ENCODE measurements at regions not wholly inside any gene's neighbourhood (a gene's known extent, or its start where the extent isn't known, plus 50 kb on each side); places are given as distances from the start of the nearest gene placed in this dataset.

- no peak for TF ChIP-seq EZH2 (IDR thresholded peaks at IDR 0.05; ENCODE audit: borderline replicate concordance, low read length)
- TF ChIP-seq CTCF (IDR thresholded peaks at IDR 0.05; ENCODE audit: low read length): peak; percentile 70
- H3F3A ChIP-seq (ENCODE audit: insufficient read depth, low read length): no peaks in the 10 kb centered on the region
- no peaks in the 10 kb centered on the region for H3K36me3 ChIP-seq (ENCODE audit: insufficient read depth, low read length)
- no peak overlapping the region for H2AFZ ChIP-seq (ENCODE audit: low read length)
- no peaks in the 10 kb centered on the region for H3K4me1 ChIP-seq (ENCODE audit: insufficient read depth, low read length, severe bottlenecking)
- H3K27me3 ChIP-seq (ENCODE audit: insufficient read depth, low read length): no peaks in the 10 kb centered on the region
- no peak overlapping the region for H3K4me3 ChIP-seq (ENCODE audit: low read depth, low read length, poor library complexity, severe bottlenecking)
- H3K9me3 ChIP-seq (ENCODE audit: low read length): no peaks in the 10 kb centered on the region
- no peak overlapping the region for H3K27ac ChIP-seq (ENCODE audit: low read depth, low read length, poor library complexity, severe bottlenecking)
- H3K9ac ChIP-seq (ENCODE audit: low read length): no peak overlapping the region
- no peaks in the 10 kb centered on the region for H4K20me1 ChIP-seq (ENCODE audit: insufficient read depth, low read length)
- H3K4me2 ChIP-seq (ENCODE audit: low read length): no peak overlapping the region
- H3K9me2 ChIP-seq (ENCODE audit: low read depth, low read length): no peaks in the 10 kb centered on the region
- H3K79me2 ChIP-seq (ENCODE audit: insufficient read depth, low read length): no peaks in the 10 kb centered on the region
Observed at GRCh38 chr5:103829585-103829984, 267.0 kb upstream of the NUDT12 start.

DNA sequence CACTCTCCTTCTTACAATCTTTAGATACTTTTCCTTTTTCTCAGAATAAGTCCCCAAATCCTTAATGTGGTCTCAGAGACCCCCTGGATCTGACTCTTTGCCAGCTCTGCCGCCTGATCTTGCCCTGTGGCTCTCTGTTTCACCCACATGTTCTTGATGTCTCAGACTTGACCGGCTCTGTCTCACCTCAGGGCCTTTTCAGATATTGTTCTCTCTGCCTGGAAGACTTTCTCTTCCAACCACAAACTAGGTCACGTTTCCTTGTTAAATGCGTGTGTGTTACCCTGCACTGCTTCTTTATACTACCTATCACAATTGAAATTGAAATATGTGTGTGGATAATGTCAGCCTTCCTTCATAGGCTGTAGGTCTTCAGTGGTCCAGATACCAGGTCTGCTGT, 265.4 kb upstream of the NUDT12 start:
- Histone ChIP-seq H3K9me2 (ENCODE audit: low read depth, low read length) (no peaks in the 10 kb centered on the region), H3K27ac (ENCODE audit: low read depth, low read length, poor library complexity, severe bottlenecking) (no peak overlapping the region), H4K20me1 (ENCODE audit: insufficient read depth, low read length) (no peaks in the 10 kb centered on the region), H3F3A (ENCODE audit: insufficient read depth, low read length) (no peaks in the 10 kb centered on the region), H3K79me2 (ENCODE audit: insufficient read depth, low read length) (no peaks in the 10 kb centered on the region), H3K36me3 (ENCODE audit: insufficient read depth, low read length) (no peaks in the 10 kb centered on the region), H3K9ac (ENCODE audit: low read length) (no peak overlapping the region), H3K4me1 (ENCODE audit: insufficient read depth, low read length, severe bottlenecking) (no peaks in the 10 kb centered on the region), H2AFZ (ENCODE audit: low read length) (no peak overlapping the region), H3K27me3 (ENCODE audit: insufficient read depth, low read length) (no peaks in the 10 kb centered on the region), H3K4me2 (ENCODE audit: low read length) (no peak overlapping the region), H3K4me3 (ENCODE audit: low read depth, low read length, poor library complexity, severe bottlenecking) (no peak overlapping the region), H3K9me3 (ENCODE audit: low read length) (no peaks in the 10 kb centered on the region)
- TF ChIP-seq EZH2 (IDR thresholded peaks at IDR 0.05; ENCODE audit: borderline replicate concordance, low read length) (no peak), CTCF (IDR thresholded peaks at IDR 0.05; ENCODE audit: low read length) (no peak)

- Histone ChIP-seq H3K27me3 (ENCODE audit: insufficient read depth, low read length) (no peaks in the 10 kb centered on the region), H3F3A (ENCODE audit: insufficient read depth, low read length) (no peaks in the 10 kb centered on the region), H3K36me3 (ENCODE audit: insufficient read depth, low read length) (no peaks in the 10 kb centered on the region), H3K4me2 (ENCODE audit: low read length) (no peak overlapping the region), H3K79me2 (ENCODE audit: insufficient read depth, low read length) (no peaks in the 10 kb centered on the region), H3K27ac (ENCODE audit: low read depth, low read length, poor library complexity, severe bottlenecking) (no peak overlapping the region), H3K9me3 (ENCODE audit: low read length) (no peaks in the 10 kb centered on the region), H3K4me1 (ENCODE audit: insufficient read depth, low read length, severe bottlenecking) (no peaks in the 10 kb centered on the region), H3K9me2 (ENCODE audit: low read depth, low read length) (no peaks in the 10 kb centered on the region), H3K4me3 (ENCODE audit: low read depth, low read length, poor library complexity, severe bottlenecking) (no peak overlapping the region), H3K9ac (ENCODE audit: low read length) (no peak overlapping the region), H2AFZ (ENCODE audit: low read length) (no peak overlapping the region), H4K20me1 (ENCODE audit: insufficient read depth, low read length) (no peaks in the 10 kb centered on the region)
- no peak for TF ChIP-seq EZH2 (IDR thresholded peaks at IDR 0.05; ENCODE audit: borderline replicate concordance, low read length)
- TF ChIP-seq CTCF (IDR thresholded peaks at IDR 0.05; ENCODE audit: low read length): no peak
Observed at GRCh38 chr5:103821361-103821760, 258.8 kb upstream of the NUDT12 start.
